ENCODE measurements at regions not wholly inside any gene's neighbourhood (a gene's known extent, or its start where the extent isn't known, plus 50 kb on each side); places are given as distances from the start of the nearest gene placed in this dataset.

DNA sequence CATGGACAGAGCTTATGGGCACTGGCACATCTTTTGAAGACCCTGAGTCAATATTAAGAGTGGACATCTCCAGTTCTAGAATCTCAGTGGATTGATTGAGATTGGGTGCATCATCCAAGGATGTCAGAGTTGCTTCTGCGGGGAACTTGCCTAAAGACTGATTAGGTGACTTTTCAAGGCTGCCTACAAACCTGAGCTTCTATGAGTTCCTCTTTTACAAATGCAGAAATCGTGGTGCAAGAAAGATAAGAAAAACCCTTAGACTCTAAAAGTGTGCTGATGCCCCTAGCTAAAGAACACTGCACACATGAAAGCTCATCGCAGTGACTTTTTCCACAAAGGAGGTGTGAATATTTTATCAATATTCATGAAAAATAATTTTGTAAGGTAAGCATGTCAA lies 86.8 kb upstream of the NEDD4L start:
- TF ChIP-seq, protein P1, sequence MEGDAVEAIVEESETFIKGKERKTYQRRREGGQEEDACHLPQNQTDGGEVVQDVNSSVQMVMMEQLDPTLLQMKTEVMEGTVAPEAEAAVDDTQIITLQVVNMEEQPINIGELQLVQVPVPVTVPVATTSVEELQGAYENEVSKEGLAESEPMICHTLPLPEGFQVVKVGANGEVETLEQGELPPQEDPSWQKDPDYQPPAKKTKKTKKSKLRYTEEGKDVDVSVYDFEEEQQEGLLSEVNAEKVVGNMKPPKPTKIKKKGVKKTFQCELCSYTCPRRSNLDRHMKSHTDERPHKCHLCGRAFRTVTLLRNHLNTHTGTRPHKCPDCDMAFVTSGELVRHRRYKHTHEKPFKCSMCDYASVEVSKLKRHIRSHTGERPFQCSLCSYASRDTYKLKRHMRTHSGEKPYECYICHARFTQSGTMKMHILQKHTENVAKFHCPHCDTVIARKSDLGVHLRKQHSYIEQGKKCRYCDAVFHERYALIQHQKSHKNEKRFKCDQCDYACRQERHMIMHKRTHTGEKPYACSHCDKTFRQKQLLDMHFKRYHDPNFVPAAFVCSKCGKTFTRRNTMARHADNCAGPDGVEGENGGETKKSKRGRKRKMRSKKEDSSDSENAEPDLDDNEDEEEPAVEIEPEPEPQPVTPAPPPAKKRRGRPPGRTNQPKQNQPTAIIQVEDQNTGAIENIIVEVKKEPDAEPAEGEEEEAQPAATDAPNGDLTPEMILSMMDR (conservative IDR thresholded peaks at IDR 0.05; ENCODE audit: low read depth, low read length), result no peak
- TF ChIP-seq, protein P2, sequence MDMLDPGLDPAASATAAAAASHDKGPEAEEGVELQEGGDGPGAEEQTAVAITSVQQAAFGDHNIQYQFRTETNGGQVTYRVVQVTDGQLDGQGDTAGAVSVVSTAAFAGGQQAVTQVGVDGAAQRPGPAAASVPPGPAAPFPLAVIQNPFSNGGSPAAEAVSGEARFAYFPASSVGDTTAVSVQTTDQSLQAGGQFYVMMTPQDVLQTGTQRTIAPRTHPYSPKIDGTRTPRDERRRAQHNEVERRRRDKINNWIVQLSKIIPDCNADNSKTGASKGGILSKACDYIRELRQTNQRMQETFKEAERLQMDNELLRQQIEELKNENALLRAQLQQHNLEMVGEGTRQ (IDR thresholded peaks at IDR 0.05; ENCODE audit: low read depth, low read length), result no peak
- TF ChIP-seq POLR2A (IDR thresholded peaks at IDR 0.05; ENCODE audit: low read depth, low read length) (no peak), CEBPB (IDR thresholded peaks at IDR 0.05; ENCODE audit: low read depth, low read length) (no peak), RFX5 (IDR thresholded peaks at IDR 0.05; ENCODE audit: low read depth, low read length) (no peak), MAZ (IDR thresholded peaks at IDR 0.05; ENCODE audit: borderline replicate concordance, low read depth, low read length) (no peak), RAD21 (IDR thresholded peaks at IDR 0.05; ENCODE audit: low read length) (no peak), MAFK (IDR thresholded peaks at IDR 0.05; ENCODE audit: low read depth, low read length) (no peak), SMC3 (IDR thresholded peaks at IDR 0.05; ENCODE audit: low read depth, low read length) (no peak), MXI1 (IDR thresholded peaks at IDR 0.05; ENCODE audit: borderline replicate concordance, low read depth, low read length) (no peak), RCOR1 (IDR thresholded peaks at IDR 0.05; ENCODE audit: insufficient replicate concordance, low read length) (no peak), BHLHE40 (IDR thresholded peaks at IDR 0.05; ENCODE audit: low read depth, low read length) (no peak)
- TF ChIP-seq, protein P3, sequence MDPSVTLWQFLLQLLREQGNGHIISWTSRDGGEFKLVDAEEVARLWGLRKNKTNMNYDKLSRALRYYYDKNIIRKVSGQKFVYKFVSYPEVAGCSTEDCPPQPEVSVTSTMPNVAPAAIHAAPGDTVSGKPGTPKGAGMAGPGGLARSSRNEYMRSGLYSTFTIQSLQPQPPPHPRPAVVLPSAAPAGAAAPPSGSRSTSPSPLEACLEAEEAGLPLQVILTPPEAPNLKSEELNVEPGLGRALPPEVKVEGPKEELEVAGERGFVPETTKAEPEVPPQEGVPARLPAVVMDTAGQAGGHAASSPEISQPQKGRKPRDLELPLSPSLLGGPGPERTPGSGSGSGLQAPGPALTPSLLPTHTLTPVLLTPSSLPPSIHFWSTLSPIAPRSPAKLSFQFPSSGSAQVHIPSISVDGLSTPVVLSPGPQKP (IDR thresholded peaks at IDR 0.05; ENCODE audit: borderline replicate concordance, low read depth, low read length), result no peak

Data from IMR-90 (cell line).